Retinal pigment epithelial cell (primary cell): ENCODE measurements at regions not wholly inside any gene's neighbourhood (a gene's known extent, or its start where the extent isn't known, plus 50 kb on each side); places are given as distances from the start of the nearest gene placed in this dataset.

Source experiments
- DNase-seq: peaks from one replicate; pipeline ENCODE4 v3.0.0-alpha.2; 2010; ENCODE audit warnings: low read depth
- H3K4me3 ChIP-seq: 2 replicates; pipeline ENCODE4 v1.5.1; 2011; ENCODE audit warnings: mild to moderate bottlenecking, low read length, control low read depth, moderate library complexity
- CTCF ChIP-seq: conservative IDR thresholded peaks from 2 replicates; pipeline ENCODE4 v1.5.1; 2011; ENCODE audit warnings: low read depth, low read length, control low read depth, inconsistent platforms

- no peak overlapping the region for H3K4me3 ChIP-seq
- TF ChIP-seq CTCF = no peak
- peak; percentile 44 for DNase-seq
Measured at GRCh38 chr4:71230271-71231128, 108.3 kb upstream of the SLC4A4 start.

GRCh38 chr4:71231129-71232055 is 107.4 kb upstream of the SLC4A4 start:
- peak; percentile 98 for DNase-seq
- no peak overlapping the region for H3K4me3 ChIP-seq
- no peak for TF ChIP-seq CTCF

GRCh38 chr4:71232056-71232430 is 106.8 kb upstream of the SLC4A4 start:
- DNase-seq = no peak
- no peak for TF ChIP-seq CTCF
- H3K4me3 ChIP-seq = no peak overlapping the region

- DNase-seq = no peak
- H3K4me3 ChIP-seq = no peak overlapping the region
- no peak for TF ChIP-seq CTCF
Measured at GRCh38 chr4:71232846-71233245, 106.0 kb upstream of the SLC4A4 start.

GRCh38 chr4:71235311-71236201 is 103.3 kb upstream of the SLC4A4 start:
- peak; percentile 29 for DNase-seq
- no peak overlapping the region for H3K4me3 ChIP-seq

GRCh38 chr4:71236226-71236625 is 102.6 kb upstream of the SLC4A4 start:
- no peak overlapping the region for H3K4me3 ChIP-seq
- no peak for TF ChIP-seq CTCF
- DNase-seq = no peak

More at GRCh38 chr4:71235311-71236201, 103.3 kb upstream of the SLC4A4 start:
- TF ChIP-seq CTCF = no peak
